T-helper 2 cell treated with Interferon-gamma antibody and Interleukin-4, amounts not matched to agents 5 μg/mL and 100 μg/mL, for 36 hours (primary cell): ENCODE measurements at regions not wholly inside any gene's neighbourhood (a gene's known extent, or its start where the extent isn't known, plus 50 kb on each side); places are given as distances from the start of the nearest gene placed in this dataset.

ENCODE experiments used
- DNase-seq: peaks from one replicate; pipeline ENCODE4 v3.0.0; 2021; ENCODE audit warnings: low spot score
- H3K27ac Mint-ChIP-seq: one replicate; pipeline ENCODE4 v1.8.0; 2021; ENCODE audit warnings: mild to moderate bottlenecking, mixed read lengths
- H3K27me3 Mint-ChIP-seq: one replicate; pipeline ENCODE4 v1.8.0; 2021; ENCODE audit warnings: low read depth, mixed read lengths
- H3K36me3 Mint-ChIP-seq: one replicate; pipeline ENCODE4 v1.8.0; 2021; ENCODE audit warnings: low read depth, mixed read lengths
- H3K4me1 Mint-ChIP-seq: one replicate; pipeline ENCODE4 v1.8.0; 2021; ENCODE audit warnings: low read depth, mixed read lengths
- H3K4me3 Mint-ChIP-seq: one replicate; pipeline ENCODE4 v1.8.0; 2022; ENCODE audit warnings: mild to moderate bottlenecking, moderate library complexity, mixed read lengths
- H3K9me3 Mint-ChIP-seq: one replicate; pipeline ENCODE4 v1.8.0; 2021; ENCODE audit warnings: mixed read lengths

DNA sequence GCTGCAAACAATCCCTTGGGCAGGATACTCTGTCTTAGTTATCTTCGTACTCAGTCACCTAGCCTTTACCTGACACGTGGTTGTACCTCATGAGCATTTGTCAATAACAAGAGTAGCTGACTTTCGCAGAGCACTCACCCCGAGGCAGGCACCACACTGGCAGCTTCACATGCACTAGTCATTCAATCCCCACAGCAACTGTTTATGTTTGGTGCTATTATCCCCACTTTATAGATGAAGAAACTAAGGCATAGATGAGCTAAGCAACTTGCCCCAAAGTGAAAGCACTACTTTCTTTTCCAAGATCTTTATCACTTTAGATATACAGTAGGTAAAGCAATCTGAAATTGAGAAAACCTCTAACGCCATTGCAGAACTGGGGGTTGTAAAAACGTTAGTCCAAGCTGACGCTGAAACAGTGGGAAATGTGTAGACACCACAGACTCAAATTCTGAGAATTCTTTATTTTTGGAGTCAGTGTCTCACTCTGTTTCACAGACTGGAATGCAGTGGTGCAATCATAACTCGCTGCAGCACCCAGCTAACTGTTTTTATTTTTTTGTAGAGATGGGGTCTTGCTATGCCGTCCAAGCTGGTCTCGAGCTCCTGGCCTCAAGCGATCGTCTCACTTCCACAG lies 446.0 kb downstream of the FOXO1 start:
- no peaks in the 10 kb centered on the region for H3K36me3 Mint-ChIP-seq
- DNase-seq, result peak; percentile 57
- H3K4me1 Mint-ChIP-seq, result peaks cover 31% of the 10 kb centered on the region
- H3K27ac Mint-ChIP-seq, result peak overlapping the region; percentile 29
- H3K4me3 Mint-ChIP-seq, result peak overlapping the region; percentile 68
- no peaks in the 10 kb centered on the region for H3K9me3 Mint-ChIP-seq
- no peaks in the 10 kb centered on the region for H3K27me3 Mint-ChIP-seq

DNA sequence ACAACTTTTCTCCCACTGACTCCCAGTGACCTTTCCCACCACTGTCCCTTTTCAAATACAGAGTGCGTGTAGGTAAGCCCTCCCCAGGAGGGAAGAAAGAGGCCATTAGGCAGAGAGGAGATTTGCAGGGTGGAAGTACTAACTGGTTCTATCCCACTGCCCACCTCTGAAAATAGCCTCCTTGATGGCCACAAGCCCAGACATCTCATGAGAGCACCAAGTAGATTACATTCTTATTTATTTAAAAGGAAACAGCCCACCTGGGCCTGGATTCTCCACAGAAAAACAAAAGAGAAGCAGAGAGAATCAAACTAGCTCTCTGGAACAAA lies 445.3 kb downstream of the FOXO1 start:
- H3K4me1 Mint-ChIP-seq, result peaks cover 30% of the 10 kb centered on the region
- H3K27me3 Mint-ChIP-seq, result no peaks in the 10 kb centered on the region
- H3K9me3 Mint-ChIP-seq, result no peaks in the 10 kb centered on the region
- H3K27ac Mint-ChIP-seq, result peak overlapping the region; percentile 80
- no peak for DNase-seq
- H3K36me3 Mint-ChIP-seq, result no peaks in the 10 kb centered on the region
- peak overlapping the region; percentile 68 for H3K4me3 Mint-ChIP-seq

DNA sequence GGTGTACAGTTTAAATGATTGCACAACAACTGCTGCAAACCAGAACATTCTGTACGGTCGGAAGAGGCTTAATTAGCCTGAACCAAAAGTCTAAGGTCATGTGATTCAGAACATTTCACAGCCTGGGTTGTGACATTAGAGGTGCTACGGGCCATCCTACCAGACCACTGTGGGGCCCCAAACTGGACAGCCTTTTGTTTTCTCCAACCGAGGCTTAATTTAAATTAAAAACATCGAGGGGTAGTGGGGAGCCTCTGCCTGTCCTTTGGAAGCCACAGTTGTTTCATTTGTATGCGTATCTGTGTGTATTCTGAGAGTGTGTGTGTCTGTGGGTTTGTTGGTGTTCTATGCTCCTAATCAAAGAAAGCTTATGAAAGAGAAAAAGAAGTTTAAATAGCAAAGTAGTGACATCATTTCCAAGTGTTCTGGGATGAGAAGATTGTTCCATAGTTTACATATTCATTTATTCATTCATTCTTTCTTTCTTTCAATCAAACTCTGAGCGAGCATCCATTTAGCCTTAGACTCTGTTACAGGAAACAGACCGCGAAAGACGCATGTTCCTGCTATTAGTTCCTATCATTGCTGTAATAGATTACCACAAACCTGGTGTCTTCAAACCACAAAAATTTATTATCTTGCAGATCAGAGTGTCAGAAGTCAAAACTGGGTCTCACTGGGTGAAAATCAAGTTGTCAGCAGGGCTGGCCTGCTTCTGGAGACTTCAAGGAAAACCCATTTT lies 444.8 kb downstream of the FOXO1 start:
- no peaks in the 10 kb centered on the region for H3K36me3 Mint-ChIP-seq
- H3K4me1 Mint-ChIP-seq, result peaks cover 30% of the 10 kb centered on the region
- DNase-seq, result peak; percentile 53
- peak overlapping the region; percentile 80 for H3K27ac Mint-ChIP-seq
- H3K9me3 Mint-ChIP-seq, result no peaks in the 10 kb centered on the region
- peak overlapping the region; percentile 68 for H3K4me3 Mint-ChIP-seq
- H3K27me3 Mint-ChIP-seq, result no peaks in the 10 kb centered on the region

DNA sequence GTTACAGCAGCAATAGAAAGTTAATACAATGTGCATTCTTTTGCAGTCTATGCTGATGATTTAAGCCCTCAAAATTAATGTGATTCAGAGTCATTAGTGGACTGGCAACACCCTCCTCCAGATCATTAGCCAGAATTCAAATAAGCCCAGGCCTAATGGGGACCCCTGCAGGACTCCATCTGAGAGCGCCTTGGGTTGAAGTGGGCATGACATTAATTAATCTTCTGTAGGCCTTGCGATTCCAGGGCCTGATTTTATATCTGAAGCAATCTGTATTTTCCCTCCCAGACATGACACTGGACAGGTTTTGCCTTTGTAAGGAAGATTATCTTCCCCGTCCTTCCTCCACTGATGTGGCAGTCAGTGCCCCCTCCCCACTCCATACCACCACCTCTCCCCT lies 442.9 kb downstream of the FOXO1 start:
- no peak for DNase-seq
- no peak overlapping the region for H3K27ac Mint-ChIP-seq
- H3K4me1 Mint-ChIP-seq, result peaks cover 30% of the 10 kb centered on the region

DNA sequence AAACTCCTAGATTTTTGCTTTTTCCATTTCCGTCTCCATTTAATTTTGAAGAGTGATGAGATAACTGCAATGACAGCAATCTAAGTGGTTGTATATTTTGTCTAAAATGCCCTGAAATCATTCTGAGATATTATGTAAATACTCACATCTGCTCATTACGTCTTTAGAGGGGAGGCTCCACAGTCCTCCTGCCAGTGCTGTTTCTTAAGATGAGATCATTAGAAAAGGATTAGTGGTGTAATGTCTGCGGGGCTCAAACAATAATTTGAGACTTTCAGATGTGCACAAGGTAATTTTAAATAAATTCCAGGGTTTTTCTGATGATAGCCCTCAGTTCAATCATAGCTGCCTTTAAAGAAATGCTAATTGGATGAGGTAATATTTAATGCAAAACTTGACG lies 437.9 kb downstream of the FOXO1 start:
- Mint-ChIP-seq H3K27me3 (no peaks in the 10 kb centered on the region), H3K4me1 (peaks cover 12% of the 10 kb centered on the region), H3K4me3 (no peak overlapping the region), H3K27ac (no peak overlapping the region), H3K36me3 (no peaks in the 10 kb centered on the region), H3K9me3 (no peaks in the 10 kb centered on the region)
- DNase-seq, result no peak

More for the DNA sequence above, 442.9 kb downstream of the FOXO1 start:
- Mint-ChIP-seq H3K4me3 (no peak overlapping the region), H3K9me3 (no peaks in the 10 kb centered on the region), H3K36me3 (no peaks in the 10 kb centered on the region), H3K27me3 (no peaks in the 10 kb centered on the region)

DNA sequence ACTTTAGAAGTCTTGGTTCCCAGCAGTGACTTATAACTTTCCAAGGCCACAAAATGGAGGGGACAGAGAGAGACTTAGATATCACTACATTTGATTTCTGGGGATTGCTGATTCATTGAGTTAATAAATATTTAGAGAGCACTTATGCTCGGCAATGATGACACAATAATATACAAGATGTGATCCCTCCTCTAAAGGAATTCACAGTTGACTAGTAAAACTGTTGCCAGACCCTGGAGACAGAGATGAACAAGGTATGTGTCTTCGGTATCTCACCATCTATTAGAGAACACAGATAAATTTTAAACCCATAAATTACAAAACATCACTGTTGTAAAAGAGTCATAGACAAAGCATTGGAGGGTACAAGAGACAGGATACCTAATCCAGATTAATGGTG lies 437.5 kb downstream of the FOXO1 start:
- Mint-ChIP-seq H3K36me3 (no peaks in the 10 kb centered on the region), H3K27me3 (no peaks in the 10 kb centered on the region), H3K4me3 (no peak overlapping the region), H3K27ac (no peak overlapping the region), H3K4me1 (peaks cover 12% of the 10 kb centered on the region), H3K9me3 (no peaks in the 10 kb centered on the region)
- no peak for DNase-seq

DNA sequence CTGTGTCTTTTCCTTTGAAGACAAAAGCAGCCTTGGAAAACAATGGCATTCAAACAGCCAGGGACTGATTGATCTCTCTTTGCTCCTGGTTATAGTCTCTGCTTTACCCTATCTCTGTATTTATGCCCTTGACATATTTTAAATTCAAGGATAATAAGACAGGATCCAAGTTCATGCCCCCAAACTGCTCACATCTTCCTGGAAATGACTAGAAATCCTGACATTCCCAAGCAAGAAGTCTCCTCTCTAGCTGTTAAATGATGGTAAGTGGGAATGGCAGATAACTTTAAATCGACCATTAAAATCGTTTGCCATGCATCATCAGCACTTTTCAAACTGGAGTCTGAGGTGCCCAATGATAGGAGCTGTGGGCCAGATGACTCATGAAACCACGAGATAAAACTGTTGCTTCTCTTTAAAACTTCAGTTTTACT lies 435.6 kb downstream of the FOXO1 start:
- no peaks in the 10 kb centered on the region for H3K36me3 Mint-ChIP-seq
- H3K27ac Mint-ChIP-seq, result no peak overlapping the region
- DNase-seq, result no peak
- no peaks in the 10 kb centered on the region for H3K27me3 Mint-ChIP-seq
- peaks cover 12% of the 10 kb centered on the region for H3K4me1 Mint-ChIP-seq
- H3K9me3 Mint-ChIP-seq, result no peaks in the 10 kb centered on the region
- no peak overlapping the region for H3K4me3 Mint-ChIP-seq

DNA sequence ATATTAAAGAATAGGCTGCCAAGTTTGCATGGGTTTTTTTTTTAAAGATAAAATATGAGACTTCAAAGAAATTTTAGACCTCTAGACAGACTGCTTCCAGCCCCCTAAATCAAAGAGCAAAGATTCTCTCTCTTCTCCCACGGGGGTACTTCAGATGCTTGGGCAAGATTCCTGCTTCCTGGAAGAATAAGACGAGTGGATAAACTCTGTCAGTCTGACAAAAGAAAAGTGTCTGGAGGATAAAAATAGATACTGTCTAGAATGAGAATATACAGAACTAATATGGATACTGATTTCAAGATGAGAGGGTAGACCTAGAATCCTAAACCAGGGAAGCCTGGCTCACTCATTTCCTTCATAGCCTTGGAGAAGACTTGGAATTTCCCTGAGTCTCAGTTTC lies 435.1 kb downstream of the FOXO1 start:
- H3K36me3 Mint-ChIP-seq, result no peaks in the 10 kb centered on the region
- H3K4me3 Mint-ChIP-seq, result no peak overlapping the region

DNA sequence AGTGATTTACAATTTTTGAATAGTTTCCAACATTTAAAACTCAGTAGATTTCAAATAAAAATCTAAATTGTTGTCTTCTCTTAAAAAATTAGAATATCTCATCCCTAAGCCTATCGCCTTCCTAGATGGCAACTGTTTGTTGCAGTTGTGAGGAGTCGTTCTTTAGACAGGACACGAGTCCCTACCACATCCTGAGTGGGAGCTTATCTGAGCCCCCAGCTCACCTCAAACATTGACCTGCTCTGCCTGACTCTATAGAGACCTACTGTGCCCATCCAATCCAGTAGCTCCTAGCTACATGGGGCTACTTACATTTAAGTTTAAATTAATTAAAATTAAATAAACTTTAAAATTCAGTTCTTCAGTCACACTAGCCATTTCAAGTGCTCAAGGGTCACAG lies 434.7 kb downstream of the FOXO1 start:
- no peaks in the 10 kb centered on the region for H3K27me3 Mint-ChIP-seq
- H3K4me1 Mint-ChIP-seq, result peaks cover 12% of the 10 kb centered on the region
- H3K4me3 Mint-ChIP-seq, result no peak overlapping the region
- no peak overlapping the region for H3K27ac Mint-ChIP-seq
- no peak for DNase-seq
- no peaks in the 10 kb centered on the region for H3K36me3 Mint-ChIP-seq
- no peaks in the 10 kb centered on the region for H3K9me3 Mint-ChIP-seq

More for the DNA sequence above, 435.1 kb downstream of the FOXO1 start:
- Mint-ChIP-seq H3K4me1 (peaks cover 12% of the 10 kb centered on the region), H3K9me3 (no peaks in the 10 kb centered on the region), H3K27me3 (no peaks in the 10 kb centered on the region), H3K27ac (no peak overlapping the region)
- no peak for DNase-seq

DNA sequence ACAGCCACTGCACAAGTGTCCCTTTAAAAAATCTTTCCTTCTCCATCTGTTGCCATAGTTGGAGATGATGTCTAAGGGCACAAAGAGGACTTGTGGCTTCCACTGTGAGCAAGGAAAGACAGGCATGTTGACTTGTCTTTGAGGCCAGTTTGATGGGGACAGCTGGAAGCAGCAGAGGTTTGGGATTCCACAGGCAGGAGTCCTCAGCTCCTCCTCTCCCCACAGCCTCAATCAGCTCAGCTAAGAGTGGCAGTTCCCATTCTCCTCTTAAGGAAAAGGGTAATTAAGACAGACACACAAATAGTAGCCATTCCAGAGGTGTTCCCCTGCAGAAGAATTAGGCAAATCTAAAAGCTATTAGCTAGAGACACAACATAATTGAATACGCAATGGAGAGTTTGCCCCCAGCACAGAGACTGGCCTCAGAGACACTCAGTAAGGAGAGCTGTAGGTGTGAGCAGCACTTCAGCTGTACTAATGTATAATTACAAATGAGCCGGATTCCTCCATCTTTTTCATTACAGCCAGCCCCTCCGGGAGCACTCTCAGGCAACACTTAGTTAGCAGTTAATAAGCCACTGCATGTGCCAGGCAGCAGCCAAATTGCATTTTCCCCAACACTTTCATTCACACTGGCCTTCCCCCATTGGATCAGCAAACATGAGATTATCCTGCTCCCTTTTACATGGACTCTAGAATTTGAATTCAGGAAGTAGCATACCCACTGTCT lies 434.0 kb downstream of the FOXO1 start:
- peaks cover 12% of the 10 kb centered on the region for H3K4me1 Mint-ChIP-seq
- no peaks in the 10 kb centered on the region for H3K27me3 Mint-ChIP-seq
- no peak overlapping the region for H3K27ac Mint-ChIP-seq

DNA sequence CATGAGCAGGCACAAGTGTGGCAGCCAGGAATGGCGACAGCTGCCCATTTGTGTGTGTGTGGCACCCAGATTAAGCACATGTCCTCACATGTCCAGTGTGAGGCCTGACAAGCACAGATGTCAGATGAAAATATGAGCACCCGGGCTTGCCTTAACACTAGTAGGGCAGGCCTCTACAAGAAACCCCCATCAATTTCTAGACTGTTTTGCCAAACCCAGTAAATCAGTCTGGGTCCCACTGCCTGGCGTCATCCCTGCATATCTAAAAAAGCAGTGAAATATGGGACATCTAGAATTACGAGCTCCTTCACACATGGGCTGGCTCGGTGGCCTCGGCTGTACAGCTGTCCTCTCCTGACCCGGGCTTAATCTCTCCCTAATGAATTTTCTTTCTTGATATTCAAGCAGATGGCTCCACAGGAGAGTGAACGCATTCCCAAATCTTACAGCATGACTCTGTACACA lies 432.7 kb downstream of the FOXO1 start:
- H3K4me1 Mint-ChIP-seq, result peaks cover 12% of the 10 kb centered on the region
- H3K36me3 Mint-ChIP-seq, result no peaks in the 10 kb centered on the region
- DNase-seq, result no peak
- no peaks in the 10 kb centered on the region for H3K9me3 Mint-ChIP-seq
- H3K27ac Mint-ChIP-seq, result no peak overlapping the region
- no peak overlapping the region for H3K4me3 Mint-ChIP-seq
- H3K27me3 Mint-ChIP-seq, result no peaks in the 10 kb centered on the region

More for the DNA sequence above, 434.0 kb downstream of the FOXO1 start:
- no peaks in the 10 kb centered on the region for H3K36me3 Mint-ChIP-seq
- no peaks in the 10 kb centered on the region for H3K9me3 Mint-ChIP-seq
- DNase-seq, result no peak
- H3K4me3 Mint-ChIP-seq, result no peak overlapping the region

DNA sequence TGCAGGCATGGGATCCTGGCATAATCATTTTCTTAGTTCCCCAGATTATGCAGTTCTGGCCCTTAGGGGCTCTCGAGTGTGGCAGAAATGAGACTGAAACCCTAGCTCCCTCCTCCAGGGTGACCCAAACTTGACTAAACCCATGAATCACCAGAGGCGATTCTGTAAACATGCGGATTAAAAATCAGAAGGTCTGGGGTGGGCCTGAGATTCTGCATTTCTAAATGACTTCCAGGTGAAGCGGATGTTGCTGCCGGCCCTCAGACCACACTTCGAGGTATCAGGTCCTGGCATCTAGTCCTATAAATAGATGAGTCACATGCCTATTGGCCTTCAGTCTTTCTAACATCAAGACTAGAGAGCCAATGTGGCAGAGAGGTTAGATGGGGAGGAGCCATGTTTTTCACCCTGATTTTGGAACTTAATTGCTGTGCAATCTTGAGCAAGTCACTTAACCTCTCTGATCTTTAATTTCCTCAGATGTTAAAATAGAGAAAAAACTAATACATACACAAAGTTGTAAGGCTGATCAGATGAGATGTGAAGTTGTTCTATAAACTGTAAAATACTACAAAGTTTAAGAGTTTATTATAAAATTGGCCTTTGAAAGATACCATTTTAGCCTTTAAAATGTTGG lies 431.2 kb downstream of the FOXO1 start:
- no peak overlapping the region for H3K4me3 Mint-ChIP-seq
- no peaks in the 10 kb centered on the region for H3K9me3 Mint-ChIP-seq
- peaks cover 7% of the 10 kb centered on the region for H3K4me1 Mint-ChIP-seq
- H3K27me3 Mint-ChIP-seq, result no peaks in the 10 kb centered on the region
- no peak overlapping the region for H3K27ac Mint-ChIP-seq
- H3K36me3 Mint-ChIP-seq, result no peaks in the 10 kb centered on the region
- DNase-seq, result no peak

DNA sequence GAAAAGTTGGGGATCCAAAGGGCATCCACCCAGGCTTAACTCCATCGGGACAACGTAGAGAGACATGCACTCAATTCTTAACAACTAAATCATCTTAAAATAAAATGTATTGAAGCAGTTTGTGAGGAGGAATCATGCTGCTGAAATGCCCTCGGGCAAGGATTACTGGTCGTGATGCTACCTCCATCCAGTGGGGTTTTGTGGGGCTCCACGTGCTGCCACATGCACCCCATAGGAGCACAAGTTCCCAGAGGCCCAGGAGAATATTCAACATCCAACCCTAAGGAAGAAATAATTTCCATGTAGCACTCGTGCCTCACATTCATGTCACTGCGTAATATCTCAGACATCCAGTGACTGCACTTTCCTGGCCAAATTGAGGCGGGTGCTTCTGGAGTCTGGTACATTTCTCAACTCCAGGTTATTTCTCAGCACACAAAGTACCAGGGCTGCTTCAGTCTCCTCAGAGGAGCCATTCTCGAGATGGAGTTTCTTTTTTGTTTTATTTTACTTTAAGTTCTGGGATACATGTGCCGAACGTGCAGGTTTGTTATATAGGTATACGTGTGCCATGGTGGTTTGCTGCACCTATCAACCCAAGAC lies 429.8 kb downstream of the FOXO1 start:
- H3K36me3 Mint-ChIP-seq, result no peaks in the 10 kb centered on the region
- peaks cover 1% of the 10 kb centered on the region for H3K4me1 Mint-ChIP-seq
- no peak overlapping the region for H3K4me3 Mint-ChIP-seq
- no peaks in the 10 kb centered on the region for H3K27me3 Mint-ChIP-seq
- DNase-seq, result no peak
- no peaks in the 10 kb centered on the region for H3K9me3 Mint-ChIP-seq
- no peak overlapping the region for H3K27ac Mint-ChIP-seq
